HG03039 (cell line): ENCODE measurements at regions not wholly inside any gene's neighbourhood (a gene's known extent, or its start where the extent isn't known, plus 50 kb on each side); places are given as distances from the start of the nearest gene placed in this dataset.

ENCODE experiments used
- ATAC-seq: cut with Tn5 transposase; IDR thresholded peaks from one replicate; pipeline ENCODE4 v1.9.1; 2021; ENCODE audit warnings: mild to moderate bottlenecking, moderate library complexity; ENCODE audit not compliant: unreplicated experiment

DNA sequence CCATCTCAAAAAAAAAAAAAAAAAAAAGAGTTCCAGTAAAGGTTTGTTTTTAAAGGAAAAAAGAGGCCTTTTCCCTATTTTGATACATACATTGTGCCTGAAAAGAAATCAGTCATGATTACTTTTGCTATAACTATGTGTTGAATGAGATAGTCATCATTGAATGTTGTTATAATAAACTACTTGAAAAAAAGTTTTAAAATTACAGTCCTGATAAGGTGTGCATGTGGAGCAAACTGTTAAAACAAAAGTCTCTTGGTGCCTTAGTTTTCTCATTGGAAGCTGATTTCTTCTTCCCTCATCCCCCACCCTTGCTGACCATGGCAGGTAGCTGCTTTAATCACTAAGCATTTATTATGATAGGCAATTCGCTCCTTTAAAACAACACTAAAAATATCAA, 172.3 kb upstream of the TBCA start:
- no peak for ATAC-seq

DNA sequence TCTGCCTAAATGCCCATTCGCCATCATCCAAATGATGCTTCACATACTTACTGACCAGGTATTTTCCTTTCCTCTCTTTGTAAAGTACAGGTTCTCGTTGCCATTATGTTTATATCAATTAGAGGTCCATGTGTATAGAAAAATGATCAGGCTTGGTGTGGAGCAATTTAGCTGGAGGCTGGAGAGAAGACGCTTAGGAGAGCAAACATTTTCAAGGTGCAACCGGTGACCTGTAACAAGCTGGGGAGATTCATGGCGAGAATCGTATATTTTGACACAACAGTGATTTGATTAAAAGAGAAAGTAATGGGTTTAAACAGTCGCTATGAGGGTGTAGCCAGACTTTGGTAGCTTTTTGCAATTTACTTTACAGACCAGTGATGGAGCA, 170.9 kb upstream of the TBCA start:
- no peak for ATAC-seq

DNA sequence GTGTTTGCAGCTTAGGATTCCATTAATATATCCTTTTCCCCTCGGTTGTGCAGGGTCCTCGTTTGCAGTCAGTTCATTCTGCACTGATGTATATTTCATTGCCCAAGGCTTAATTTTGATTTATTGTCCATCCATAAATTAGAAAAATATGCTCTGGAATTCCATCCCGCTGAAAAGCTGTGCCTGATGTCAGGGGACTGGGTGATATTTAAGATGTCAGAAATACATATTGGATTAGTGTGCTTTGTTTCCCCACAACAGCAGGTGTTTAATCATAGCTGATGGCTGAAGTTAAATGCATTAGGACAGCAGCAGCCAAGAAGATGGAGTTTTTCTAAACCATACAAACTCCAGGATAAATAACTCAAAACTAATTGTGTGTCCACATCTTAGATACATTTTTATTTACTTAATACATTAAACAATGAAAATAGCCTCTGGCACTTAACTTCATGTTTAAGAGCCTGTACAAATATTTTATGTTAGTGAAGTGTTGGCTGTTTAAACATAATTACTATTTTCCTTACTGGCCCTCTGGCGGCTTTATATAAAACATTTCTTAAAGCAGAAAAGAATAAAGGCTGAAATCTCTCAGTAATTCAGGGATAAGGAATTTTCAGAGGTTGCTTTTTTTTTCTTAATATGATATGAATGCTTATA, 170.4 kb upstream of the TBCA start:
- ATAC-seq, result no peak

DNA sequence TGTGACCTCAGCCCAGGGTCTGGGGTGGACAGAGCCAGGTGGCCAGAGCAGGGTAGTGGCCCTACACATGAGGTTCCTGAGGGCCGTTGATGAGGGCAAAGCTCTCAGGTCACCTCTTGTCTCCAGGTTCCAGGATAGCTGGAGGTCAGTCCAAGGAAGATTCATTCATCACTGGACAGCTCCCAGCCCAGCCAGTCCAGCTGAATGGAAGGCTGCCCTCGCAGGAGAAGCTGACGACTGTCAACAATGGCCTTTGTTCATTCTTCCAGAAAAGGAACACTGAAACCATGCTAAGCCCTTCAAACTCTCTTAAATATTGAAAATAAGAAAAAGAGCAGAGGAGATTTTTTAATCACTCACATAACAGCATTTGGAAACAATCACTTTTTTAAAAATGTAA, 169.7 kb upstream of the TBCA start:
- ATAC-seq, result no peak

DNA sequence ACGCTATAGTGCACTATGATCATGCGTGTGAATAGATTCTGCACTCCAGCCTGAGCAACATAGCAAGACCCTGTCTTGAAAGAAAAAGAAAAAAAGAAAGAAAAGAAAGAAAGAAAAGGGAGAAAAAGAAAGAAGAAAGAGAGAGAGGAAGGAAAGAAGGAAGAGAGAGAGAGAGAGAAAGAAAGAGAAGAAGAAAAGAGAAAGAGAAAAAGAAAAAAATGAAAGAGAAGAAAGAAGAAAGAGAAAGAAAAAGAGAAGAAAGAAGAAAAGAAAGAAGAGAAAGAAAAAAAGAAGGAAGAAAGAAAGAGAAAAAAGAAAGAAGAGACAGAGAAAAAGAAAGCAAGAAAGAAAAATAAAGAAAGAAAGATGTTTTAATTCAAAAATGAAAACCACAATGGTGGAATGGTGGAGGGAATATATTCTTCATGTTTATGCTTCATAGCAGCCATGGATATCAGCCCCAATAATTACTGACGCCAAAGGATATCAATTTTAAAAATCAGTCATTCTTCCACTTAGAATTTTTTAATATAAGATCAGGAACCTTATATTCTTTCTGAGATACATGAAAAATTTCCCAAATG, 168.7 kb upstream of the TBCA start:
- no peak for ATAC-seq

DNA sequence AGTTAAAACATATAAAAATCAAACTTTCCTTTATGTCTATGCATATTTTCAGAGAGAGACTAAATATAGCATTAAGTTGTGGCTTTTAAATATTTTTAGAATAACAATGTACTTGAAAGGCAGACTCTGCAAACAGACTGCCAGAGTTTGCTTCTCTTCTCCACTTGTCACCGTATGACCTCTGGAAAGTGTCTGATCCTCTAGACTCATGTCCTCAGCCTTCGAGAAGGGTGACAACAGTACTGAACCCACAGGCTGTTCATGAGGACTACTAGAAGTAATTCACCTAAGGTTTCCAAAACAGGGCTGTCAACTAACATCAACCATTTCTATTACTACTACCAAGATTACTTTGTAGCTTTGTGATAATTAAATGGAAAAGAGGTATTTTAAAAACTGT, 167.7 kb upstream of the TBCA start:
- no peak for ATAC-seq

DNA sequence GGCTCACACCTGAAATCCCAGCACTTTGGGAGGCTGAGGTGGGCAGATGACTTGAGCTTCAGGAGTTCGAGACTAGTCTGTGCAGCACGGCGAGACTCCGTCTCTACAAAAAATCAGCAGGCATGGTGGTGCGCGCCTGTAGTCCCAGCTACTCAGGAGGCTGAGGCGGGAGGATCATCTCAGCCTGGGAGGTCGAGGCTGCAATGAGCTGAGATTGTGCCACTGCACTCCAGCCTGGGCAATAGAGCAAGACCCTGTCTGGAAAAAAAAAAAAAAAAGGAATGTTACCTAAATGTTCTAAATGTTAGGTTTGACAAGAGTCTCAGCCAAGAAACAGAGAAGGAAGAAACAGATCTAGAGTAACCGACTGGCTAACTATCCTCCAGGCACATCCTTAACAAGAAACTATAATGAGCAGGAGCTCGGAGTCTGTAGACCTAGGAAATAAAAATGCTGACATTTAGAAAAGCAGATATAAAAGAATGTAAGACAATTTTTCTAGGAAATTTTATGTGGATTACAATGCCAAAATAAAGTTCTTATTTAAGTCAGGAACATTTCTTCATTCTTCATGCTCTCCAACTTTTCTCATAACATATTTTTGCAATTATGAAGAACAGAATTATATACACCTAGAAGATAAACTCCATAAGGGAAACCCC, 166.6 kb upstream of the TBCA start:
- ATAC-seq, result no peak

DNA sequence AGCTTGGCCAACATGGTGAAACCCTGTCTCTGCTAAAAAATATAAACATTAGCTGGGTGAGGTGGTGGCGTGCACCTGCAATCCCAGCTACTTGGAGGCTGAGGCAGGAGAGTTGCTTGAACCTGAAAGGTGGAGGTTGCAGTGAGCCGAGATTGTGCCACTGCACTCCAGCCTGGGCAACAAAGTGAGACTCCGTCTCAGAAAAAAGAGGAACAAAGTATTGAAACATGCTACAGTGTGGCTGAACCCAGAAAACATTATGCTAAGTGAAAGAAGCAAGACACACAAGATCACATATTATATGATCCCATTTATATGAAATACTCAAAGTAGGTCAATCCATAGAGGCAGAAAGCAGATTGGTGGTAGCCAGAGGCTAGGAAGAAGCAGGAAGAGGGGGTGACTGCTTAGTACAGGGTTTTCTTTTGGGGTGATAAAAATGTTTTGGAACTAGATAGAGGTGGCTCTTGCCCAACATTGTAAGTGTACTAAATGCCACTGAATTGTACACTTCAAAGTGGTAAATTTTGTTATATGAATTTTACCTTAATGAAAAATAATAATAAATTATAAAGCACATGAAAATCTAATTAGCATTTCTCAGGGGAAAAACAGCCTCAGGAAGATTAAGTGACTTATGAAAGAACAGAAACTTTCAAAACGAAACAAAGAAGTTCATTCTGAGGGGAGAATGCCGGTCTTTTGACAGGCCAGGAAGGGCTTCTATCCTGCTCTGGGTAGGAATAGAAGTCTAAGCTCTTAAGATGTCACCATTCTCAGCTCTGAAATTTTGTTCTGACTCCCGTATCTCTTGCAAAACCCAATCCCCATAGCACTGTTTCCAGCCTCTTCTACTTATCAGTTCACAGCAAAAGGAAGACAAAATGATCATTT, 161.1 kb upstream of the TBCA start:
- ATAC-seq, result peak; percentile 61

DNA sequence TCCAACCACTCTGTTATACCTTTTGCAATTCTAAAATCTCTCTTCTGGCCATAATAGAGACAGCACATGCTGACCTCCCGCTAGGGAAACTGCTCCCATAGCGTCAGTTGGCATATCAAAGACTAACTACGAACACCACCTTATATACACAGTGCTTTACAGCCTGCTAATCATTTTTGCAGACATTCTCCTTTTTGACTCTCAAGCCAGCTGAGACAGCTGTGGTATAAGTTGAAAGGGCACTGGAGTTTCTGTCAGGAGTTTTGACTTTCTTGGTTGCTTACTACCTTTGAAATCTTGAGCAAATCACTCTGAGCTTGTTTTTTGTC, 160.2 kb upstream of the TBCA start:
- ATAC-seq, result no peak

DNA sequence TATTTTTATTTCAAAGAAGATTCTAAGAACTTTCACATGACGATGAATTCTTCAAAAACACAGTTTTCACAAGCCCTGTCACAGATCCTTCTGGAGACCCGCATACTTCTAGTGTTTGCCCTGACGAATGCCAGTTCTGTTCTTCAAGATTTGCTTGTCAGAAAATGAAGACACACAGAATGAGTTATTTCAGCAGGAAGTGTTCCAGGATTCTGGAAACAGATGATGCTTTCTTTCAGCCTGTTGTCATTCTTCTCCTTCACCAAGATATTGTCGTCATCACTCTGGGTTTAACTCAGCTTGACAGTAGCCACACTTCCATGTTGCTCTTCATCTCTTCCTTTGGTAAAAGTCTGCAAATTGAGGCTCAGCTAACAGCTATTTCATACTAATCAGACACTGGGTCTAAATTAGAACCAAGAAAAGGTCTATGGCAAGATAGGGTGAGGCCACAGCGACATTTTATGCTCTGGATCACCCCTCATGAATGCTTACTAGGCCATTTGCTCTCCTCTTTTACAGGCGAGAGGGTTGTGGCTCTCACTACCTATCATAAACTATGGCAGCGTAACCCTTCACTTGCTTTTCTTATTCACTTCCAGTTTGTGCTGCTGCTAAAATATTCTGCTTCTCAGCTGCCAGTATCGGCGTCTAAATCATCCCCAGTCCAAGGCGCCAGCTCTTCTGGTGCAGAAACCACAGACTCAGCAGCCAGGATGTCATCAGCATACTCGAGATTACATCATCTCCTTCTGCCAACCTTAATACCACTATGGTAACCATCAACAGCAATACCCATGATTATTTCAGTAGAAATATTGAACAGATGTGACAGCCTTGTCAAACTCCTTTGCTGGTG, 159.6 kb upstream of the TBCA start:
- peak; percentile 49 for ATAC-seq

DNA sequence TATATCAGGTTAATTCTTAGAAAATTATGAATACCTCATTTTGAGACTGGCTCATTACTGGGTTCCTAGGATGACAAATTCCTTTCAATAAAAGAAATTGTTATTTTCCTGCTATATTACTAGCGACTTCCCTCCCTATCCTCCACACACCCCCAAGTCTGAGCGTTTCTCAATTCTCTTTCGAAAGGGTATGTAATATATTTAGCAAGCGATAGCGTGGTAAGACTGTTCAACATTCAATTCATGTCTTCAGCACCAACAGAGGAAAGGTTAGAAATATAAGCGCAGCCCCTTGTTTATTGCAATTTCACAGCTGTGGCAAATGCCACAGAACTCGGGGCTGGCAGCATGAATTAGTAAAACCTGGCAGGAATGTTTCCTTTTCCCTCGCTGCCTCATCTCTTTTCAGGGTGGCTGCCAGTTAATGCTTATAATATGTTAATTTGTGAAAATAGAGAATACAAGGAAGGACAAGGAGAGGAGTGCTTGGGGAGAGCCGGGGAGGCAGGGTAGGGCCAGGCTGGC, 152.7 kb upstream of the TBCA start:
- no peak for ATAC-seq

DNA sequence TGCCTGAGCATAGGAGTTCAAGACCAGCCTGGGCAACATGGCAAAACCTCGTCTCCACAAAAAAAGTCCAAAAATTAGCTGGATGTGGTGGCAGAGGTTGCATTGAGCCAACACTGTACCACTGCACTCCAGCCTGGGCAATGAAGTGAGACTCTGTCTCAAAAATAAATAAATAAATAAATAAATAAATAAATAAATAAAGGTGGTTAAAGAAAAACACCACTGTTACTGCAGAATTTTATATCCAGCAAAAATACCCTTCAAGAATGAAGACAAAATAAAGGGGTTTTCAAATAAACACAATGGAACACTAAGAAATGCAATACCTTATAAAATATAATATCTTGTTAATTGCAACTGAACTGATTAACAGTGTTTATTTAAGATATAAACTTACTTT, 150.2 kb upstream of the TBCA start:
- ATAC-seq, result no peak

DNA sequence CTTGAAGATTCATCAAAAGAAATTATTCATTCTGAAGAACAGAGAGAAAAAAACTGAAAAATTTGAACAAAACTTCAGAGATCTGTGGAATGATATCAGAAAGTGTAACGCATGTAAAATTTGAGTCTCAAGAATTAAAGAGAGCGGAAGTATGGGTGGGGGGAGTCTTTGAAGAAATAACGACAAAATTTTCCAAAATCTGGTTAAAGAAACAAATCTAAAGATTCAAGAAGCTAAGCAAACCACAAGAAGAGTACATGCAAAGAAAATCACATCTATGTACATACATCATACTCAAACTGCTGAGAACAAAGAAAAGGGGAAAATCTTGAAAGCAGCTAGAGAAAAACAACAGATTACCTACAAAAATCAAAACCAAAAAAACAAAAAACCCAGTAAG, 149.4 kb upstream of the TBCA start:
- no peak for ATAC-seq

DNA sequence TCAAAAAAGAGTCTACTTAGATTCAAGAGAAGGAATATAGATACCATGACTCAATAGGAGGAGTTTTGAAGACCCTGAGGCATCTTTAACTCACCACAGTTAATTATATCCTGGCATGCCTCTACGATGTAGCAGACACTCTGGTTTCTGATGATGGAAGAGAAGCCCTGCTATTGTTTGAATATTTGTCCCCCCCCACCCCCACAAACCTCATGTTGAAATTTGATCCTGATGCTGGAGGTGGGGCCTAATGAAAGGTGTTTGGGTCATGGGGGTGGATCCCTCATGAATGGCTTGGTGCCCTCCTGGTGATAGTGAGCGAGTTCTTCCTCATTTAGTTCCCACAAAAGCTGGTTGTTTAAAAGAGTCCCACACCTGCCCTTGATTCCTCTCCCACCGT, 147.9 kb upstream of the TBCA start:
- ATAC-seq, result no peak

DNA sequence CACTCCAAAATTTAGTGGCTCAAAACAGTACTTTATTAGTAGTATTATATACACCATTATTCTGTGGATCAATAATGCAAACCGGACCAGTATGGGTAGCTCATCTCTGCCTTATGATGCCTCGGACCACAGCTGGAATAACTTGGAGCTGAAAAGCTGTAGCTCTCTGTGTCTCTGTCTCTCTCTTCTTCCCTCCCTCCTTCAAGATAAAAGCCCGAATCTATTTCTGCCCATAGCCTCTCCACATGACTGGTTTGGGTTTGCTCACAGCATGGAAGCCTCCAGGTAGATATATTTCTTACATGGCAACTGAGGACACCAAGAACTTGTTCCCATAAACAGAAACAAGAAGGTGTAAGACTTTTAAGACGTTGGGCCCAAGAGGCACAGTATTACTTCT, 147.5 kb upstream of the TBCA start:
- no peak for ATAC-seq

DNA sequence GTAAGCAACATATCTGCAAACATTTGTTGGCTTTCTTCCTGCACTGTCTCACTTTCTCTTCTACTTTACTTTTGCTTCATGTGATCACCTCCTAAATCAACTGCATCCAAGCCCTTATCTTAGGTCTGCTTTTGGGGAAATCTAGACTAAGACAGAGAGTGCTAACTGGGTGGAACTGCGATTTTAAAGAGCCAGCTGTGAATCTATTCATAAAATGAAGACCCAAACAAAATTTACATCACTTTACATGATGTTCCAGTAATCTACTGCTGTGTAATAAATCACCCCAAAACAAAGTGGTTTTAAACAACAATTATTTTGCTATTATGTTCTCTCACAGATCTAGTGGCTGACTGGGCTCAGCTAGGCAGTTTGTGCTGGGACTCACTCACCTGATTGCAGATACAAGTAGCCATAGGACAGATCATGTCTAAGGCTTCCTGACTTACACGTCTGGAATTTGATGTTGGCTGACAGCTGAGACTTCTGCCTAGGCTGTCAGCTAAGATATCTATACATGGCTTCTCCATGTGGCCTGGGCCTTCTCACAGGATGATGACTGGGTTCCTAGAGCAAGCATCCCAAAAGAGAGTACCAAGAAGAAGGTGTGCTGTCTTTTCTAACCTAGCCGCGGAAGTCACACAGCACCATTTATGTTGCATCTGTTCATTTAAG, 145.1 kb upstream of the TBCA start:
- no peak for ATAC-seq

DNA sequence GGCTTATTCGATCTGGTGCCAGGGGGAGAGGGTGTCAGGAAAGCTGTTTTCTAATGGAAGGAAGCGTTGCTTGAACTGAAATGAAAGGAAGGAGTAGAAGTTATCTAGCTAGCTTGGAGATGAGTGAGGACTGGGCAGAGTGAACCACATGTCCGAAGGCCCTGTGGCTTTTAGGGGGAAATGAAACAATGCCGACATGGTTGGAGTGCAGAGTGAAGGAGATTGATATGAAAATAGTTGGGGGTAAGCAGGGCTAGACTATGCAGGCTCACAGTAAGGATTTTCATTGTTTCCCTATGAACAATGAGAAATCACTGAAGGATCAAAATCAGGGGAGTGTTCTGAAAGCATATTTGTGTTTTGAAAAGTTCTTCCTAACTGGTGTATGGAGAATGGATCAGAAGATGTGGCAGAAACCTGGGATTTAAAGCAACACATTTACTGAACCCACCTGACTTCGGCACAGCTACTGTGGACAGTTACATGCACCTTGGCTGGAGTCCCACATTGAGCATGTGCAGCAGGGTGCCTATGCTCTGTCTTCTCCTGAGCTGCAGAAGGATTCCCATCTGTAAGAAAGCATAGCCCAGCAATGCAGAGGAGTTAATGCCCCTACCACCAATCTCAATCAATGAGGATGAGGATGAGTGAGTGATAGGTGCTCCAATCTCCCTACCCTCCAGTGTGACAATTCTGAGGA, 144.4 kb upstream of the TBCA start:
- no peak for ATAC-seq

DNA sequence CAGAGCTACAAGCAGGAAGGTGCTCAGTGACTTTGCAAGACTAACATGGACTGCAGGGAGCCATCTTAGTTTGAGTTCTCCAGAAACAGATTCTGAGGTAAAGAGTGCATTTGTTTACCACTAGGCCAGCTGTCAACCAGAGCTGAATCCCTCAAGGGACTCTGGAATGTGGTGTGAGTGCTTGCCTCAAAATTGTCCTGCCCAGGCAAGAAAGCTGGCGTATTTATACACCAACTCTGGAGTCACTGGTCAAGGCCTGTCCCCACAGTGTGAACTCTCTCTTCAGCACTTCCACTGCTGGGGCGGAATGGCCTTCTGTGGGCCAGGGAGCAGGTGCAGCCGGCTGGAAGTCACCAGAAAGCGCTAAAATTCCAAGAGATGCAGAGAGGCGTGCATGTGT, 139.2 kb upstream of the TBCA start:
- no peak for ATAC-seq

DNA sequence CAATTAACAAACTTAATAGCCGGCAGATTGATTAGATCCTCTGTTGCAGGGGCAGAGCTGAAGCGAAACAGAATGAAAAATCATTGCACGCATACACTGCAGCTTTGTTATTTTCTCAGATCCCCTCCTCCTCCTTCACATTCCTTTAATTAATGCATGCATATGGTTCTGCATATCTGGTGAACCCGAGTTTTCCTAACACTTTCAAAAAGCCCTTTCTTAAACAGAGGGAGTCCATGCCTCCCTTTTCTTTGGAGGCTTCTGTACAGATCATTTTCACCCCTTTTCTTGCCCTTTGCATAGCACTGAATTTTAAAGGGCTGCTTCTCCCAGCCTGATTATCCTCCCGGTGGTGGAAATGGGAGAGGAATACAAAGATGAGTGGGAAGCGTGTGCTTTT, 136.6 kb upstream of the TBCA start:
- no peak for ATAC-seq
